Transverse colon (tissue), 3 donors: ENCODE measurements at regions not wholly inside any gene's neighbourhood (a gene's known extent, or its start where the extent isn't known, plus 50 kb on each side); places are given as distances from the start of the nearest gene placed in this dataset.

Source experiments
- CTCF ChIP-seq, 5 experiments: fragments of 200-600 bp in 3 of 5; fragments of 450-650 bp in 2 of 5; sonication (generic) in 3 of 5; IDR thresholded peaks; 1 replicate in 2 of 5; 2 replicates in 3 of 5; pipeline ENCODE4 v1.5.1; 2016 to 2017; ENCODE audit warnings: antibody characterized with exemption in 5 of 5, inconsistent platforms in 3 of 5, mild to moderate bottlenecking in 2 of 5, moderate library complexity in 1 of 5
- POLR2A ChIP-seq: fragments of 450-650 bp; IDR thresholded peaks from one replicate; pipeline ENCODE4 v1.6.1; 2016; ENCODE audit warnings: antibody characterized with exemption, mild to moderate bottlenecking, moderate library complexity

- no peak for TF ChIP-seq CTCF (IDR thresholded peaks at IDR 0.05)
- no peak for TF ChIP-seq POLR2A
Measured at GRCh38 chr2:67258831-67259230, 138.3 kb upstream of the ETAA1 start.
